ENCODE measurements at regions not wholly inside any gene's neighbourhood (a gene's known extent, or its start where the extent isn't known, plus 50 kb on each side); places are given as distances from the start of the nearest gene placed in this dataset.
"Not testable (repeated sequence)": the region's sequence is repeated elsewhere in the genome, so short reads cannot be mapped to it uniquely, and the experiment has no call there.

GRCh38 chr4:118454857-118455256, 102.1 kb upstream of the PRSS12 start:
- not testable (repeated sequence) for H3K27ac ChIP-seq, H3K36me3 ChIP-seq

DNA sequence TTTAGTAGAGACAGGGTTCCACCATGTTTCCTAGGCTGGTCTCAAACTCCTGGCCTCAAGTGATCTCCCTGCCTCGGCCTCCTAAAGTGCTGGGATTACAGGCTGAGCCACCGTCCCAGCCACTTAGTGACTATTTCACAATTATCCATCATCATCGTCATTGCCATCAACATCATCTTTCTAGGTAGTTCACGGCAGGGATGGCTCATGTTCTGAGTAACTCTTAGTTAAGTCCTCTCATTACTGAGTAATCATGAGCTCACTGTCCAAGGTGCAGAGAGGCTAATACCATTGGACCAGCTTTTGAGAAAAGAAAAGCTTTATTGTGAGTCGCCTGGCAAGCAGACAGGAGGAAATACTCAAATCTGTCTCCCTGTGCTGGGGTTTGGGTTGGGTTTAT, 108.6 kb upstream of the PRSS12 start:
- not testable (repeated sequence) for H3K27me3 ChIP-seq; H3K4me3 ChIP-seq (ENCODE audit: low read depth in 1 of 2, low read length in 1 of 2); H3K36me3 ChIP-seq; H3K9me3 ChIP-seq; H3K4me1 ChIP-seq (ENCODE audit: control insufficient read depth in 1 of 2, insufficient read depth in 1 of 2, low read depth in 1 of 2, low read length in 1 of 2); H3K27ac ChIP-seq

More at GRCh38 chr4:118454857-118455256, 102.1 kb upstream of the PRSS12 start:
- not testable (repeated sequence) for H3K4me3 ChIP-seq (ENCODE audit: low read depth in 1 of 2, low read length in 1 of 2); H3K9me3 ChIP-seq; H3K27me3 ChIP-seq; H3K4me1 ChIP-seq (ENCODE audit: control insufficient read depth in 1 of 2, insufficient read depth in 1 of 2, low read depth in 1 of 2, low read length in 1 of 2)

GRCh38 chr4:118465831-118466230, 113.0 kb upstream of the PRSS12 start:
- not testable (repeated sequence) for H3K27me3 ChIP-seq; H3K4me1 ChIP-seq (ENCODE audit: control insufficient read depth in 1 of 2, insufficient read depth in 1 of 2, low read depth in 1 of 2, low read length in 1 of 2); H3K36me3 ChIP-seq; H3K27ac ChIP-seq; H3K4me3 ChIP-seq (ENCODE audit: low read depth in 1 of 2, low read length in 1 of 2); H3K9me3 ChIP-seq

DNA sequence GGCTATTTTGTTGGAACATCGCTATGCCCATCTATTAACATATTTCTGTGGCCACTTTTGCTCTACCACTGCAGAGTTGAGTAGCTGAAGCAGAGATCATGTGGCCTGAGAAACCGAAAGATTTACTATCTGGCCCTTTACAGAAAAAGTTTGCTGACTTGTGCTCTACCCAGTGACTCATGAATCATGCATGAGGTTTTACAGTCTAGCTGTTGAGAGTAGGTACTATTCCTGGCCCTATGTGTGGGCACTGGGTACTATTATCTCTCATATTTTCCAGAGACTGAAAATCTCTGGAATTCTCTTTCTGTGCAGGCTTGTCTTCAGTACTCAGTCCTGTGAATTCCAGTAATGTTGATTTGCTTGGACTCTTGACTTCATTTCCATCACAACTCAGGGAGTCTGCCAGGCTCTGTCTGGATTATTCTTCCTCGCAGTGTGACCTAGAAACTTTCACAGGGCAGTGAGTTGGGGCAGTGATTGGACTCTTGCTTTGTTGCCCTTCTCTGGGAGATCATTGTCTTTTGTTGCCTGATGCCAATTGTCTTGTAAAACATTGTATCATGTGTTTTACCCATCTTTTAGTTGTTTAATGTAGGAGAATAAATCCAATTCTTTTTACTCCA, 121.3 kb upstream of the PRSS12 start:
- not testable (repeated sequence) for H3K36me3 ChIP-seq; H3K4me3 ChIP-seq (ENCODE audit: low read depth in 1 of 2, low read length in 1 of 2); H3K4me1 ChIP-seq (ENCODE audit: control insufficient read depth in 1 of 2, insufficient read depth in 1 of 2, low read depth in 1 of 2, low read length in 1 of 2); H3K9me3 ChIP-seq; H3K27me3 ChIP-seq; H3K27ac ChIP-seq

GRCh38 chr4:118474771-118475170, 122.0 kb upstream of the PRSS12 start:
- not testable (repeated sequence) for H3K36me3 ChIP-seq; H3K9me3 ChIP-seq; H3K27me3 ChIP-seq; H3K27ac ChIP-seq; H3K4me1 ChIP-seq (ENCODE audit: control insufficient read depth in 1 of 2, insufficient read depth in 1 of 2, low read depth in 1 of 2, low read length in 1 of 2); H3K4me3 ChIP-seq (ENCODE audit: low read depth in 1 of 2, low read length in 1 of 2)

GRCh38 chr4:118475901-118476300, 123.1 kb upstream of the PRSS12 start:
- H3K9me3 ChIP-seq; H3K4me1 ChIP-seq (ENCODE audit: control insufficient read depth in 1 of 2, insufficient read depth in 1 of 2, low read depth in 1 of 2, low read length in 1 of 2); H3K4me3 ChIP-seq (ENCODE audit: low read depth in 1 of 2, low read length in 1 of 2); H3K36me3 ChIP-seq; H3K27ac ChIP-seq; H3K27me3 ChIP-seq: not testable (repeated sequence)

GRCh38 chr4:118477826-118478225, 125.0 kb upstream of the PRSS12 start:
- H3K9me3 ChIP-seq; H3K4me3 ChIP-seq (ENCODE audit: low read depth in 1 of 2, low read length in 1 of 2); H3K4me1 ChIP-seq (ENCODE audit: control insufficient read depth in 1 of 2, insufficient read depth in 1 of 2, low read depth in 1 of 2, low read length in 1 of 2); H3K27me3 ChIP-seq; H3K36me3 ChIP-seq; H3K27ac ChIP-seq: not testable (repeated sequence)

- H3K4me3 ChIP-seq (ENCODE audit: low read depth in 1 of 2, low read length in 1 of 2); H3K27ac ChIP-seq; H3K4me1 ChIP-seq (ENCODE audit: control insufficient read depth in 1 of 2, insufficient read depth in 1 of 2, low read depth in 1 of 2, low read length in 1 of 2); H3K27me3 ChIP-seq; H3K9me3 ChIP-seq; H3K36me3 ChIP-seq: not testable (repeated sequence)
Observed at GRCh38 chr4:118485801-118486314, 133.1 kb upstream of the PRSS12 start.

DNA sequence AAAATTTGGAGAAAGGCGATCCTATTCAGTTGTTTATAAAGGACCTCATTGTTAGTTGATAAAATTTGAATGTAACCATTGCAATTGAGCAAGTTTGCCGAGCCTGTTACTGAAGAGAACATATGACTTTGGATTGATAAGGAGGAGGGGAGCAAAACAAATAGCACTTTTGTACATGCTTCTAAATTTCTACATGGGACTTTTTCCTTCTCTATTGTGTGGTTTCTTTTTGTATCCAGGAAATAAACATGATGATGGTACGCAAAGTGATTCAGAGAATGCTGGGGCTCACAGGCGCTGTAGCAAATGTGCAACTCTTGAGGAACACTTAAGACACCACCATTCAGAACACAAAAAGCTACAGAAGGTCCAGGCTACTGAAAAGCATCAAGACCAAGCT, 140.2 kb upstream of the PRSS12 start:
- not testable (repeated sequence) for H3K4me1 ChIP-seq (ENCODE audit: control insufficient read depth in 1 of 2, insufficient read depth in 1 of 2, low read depth in 1 of 2, low read length in 1 of 2); H3K9me3 ChIP-seq; H3K36me3 ChIP-seq; H3K4me3 ChIP-seq (ENCODE audit: low read depth in 1 of 2, low read length in 1 of 2); H3K27me3 ChIP-seq; H3K27ac ChIP-seq

DNA sequence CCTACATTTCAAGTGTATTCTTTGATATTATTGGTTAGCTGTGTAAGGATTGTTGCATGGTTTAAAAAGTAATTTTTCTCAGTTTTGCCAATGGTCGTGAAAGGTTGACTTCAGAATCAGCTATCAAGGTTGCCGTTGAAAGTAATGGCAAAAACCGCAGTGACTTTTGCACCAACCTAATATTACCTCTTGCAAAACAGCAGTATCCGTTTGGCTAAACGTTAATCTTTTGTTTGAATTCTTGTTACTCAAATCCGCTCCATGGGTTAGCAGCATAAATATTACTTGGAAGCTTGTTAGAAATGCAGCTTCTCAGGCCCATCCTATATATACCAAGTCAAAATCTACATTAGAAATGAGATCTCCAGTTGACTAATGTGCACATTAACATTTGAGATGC, 141.6 kb upstream of the PRSS12 start:
- not testable (repeated sequence) for H3K9me3 ChIP-seq; H3K27ac ChIP-seq; H3K27me3 ChIP-seq; H3K36me3 ChIP-seq; H3K4me3 ChIP-seq (ENCODE audit: low read depth in 1 of 2, low read length in 1 of 2); H3K4me1 ChIP-seq (ENCODE audit: control insufficient read depth in 1 of 2, insufficient read depth in 1 of 2, low read depth in 1 of 2, low read length in 1 of 2)

- H3K27me3 ChIP-seq; H3K4me1 ChIP-seq (ENCODE audit: control insufficient read depth in 1 of 2, insufficient read depth in 1 of 2, low read depth in 1 of 2, low read length in 1 of 2); H3K36me3 ChIP-seq; H3K4me3 ChIP-seq (ENCODE audit: low read depth in 1 of 2, low read length in 1 of 2); H3K9me3 ChIP-seq; H3K27ac ChIP-seq: not testable (repeated sequence)
Observed at GRCh38 chr4:118502967-118503366, 150.2 kb upstream of the PRSS12 start.

GRCh38 chr4:118504927-118505326, 152.1 kb upstream of the PRSS12 start:
- not testable (repeated sequence) for H3K36me3 ChIP-seq; H3K4me3 ChIP-seq (ENCODE audit: low read depth in 1 of 2, low read length in 1 of 2); H3K9me3 ChIP-seq; H3K27me3 ChIP-seq; H3K27ac ChIP-seq; H3K4me1 ChIP-seq (ENCODE audit: control insufficient read depth in 1 of 2, insufficient read depth in 1 of 2, low read depth in 1 of 2, low read length in 1 of 2)

DNA sequence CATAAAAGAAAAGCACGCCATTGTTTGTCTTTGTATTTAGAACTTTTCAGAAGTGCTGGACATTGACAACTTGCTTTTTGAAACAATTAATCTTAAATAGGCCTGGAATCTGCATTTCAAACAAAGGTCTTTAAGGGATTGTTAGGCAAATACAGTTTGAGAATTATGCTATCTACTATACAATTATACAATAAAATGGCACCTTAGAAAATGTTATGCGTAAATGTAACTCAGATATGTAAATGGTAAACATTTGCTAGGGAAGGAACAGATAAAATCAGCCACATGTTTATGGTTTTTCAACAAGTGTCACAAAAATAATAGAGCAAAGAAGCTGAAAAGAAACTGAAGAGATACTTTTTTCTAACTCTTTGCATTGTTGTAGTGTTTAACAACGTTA, 152.7 kb upstream of the PRSS12 start:
- H3K36me3 ChIP-seq; H3K4me3 ChIP-seq (ENCODE audit: low read depth in 1 of 2, low read length in 1 of 2); H3K27me3 ChIP-seq; H3K4me1 ChIP-seq (ENCODE audit: control insufficient read depth in 1 of 2, insufficient read depth in 1 of 2, low read depth in 1 of 2, low read length in 1 of 2); H3K27ac ChIP-seq; H3K9me3 ChIP-seq: not testable (repeated sequence)

GRCh38 chr4:118512870-118513269, 160.1 kb upstream of the PRSS12 start:
- not testable (repeated sequence) for H3K36me3 ChIP-seq; H3K27ac ChIP-seq; H3K27me3 ChIP-seq; H3K4me3 ChIP-seq (ENCODE audit: low read depth in 1 of 2, low read length in 1 of 2); H3K4me1 ChIP-seq (ENCODE audit: control insufficient read depth in 1 of 2, insufficient read depth in 1 of 2, low read depth in 1 of 2, low read length in 1 of 2); H3K9me3 ChIP-seq

DNA sequence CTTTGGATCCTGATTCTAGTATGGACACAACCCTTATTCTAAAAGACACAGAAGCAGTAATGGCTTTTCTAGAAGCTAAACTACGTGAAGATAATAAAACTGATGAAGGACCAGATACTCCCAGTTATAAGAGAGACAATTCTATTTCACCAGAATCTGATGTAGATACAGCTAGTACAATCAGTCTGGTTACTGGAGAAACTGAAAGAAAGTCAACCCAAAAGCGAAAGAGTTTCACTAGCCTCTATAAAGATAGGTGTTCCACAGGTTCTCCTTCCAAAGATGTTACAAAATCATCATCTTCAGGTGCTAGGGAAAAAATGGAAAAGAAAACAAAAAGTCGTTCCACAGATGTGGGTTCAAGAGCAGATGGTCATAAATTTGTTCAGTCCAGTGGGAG, 161.5 kb upstream of the PRSS12 start:
- not testable (repeated sequence) for H3K9me3 ChIP-seq; H3K4me1 ChIP-seq (ENCODE audit: control insufficient read depth in 1 of 2, insufficient read depth in 1 of 2, low read depth in 1 of 2, low read length in 1 of 2); H3K27me3 ChIP-seq; H3K27ac ChIP-seq; H3K36me3 ChIP-seq; H3K4me3 ChIP-seq (ENCODE audit: low read depth in 1 of 2, low read length in 1 of 2)

Measured in neutrophil (primary cell).